Posterior cingulate gyrus (tissue), 11 donors: ENCODE measurements at regions not wholly inside any gene's neighbourhood (a gene's known extent, or its start where the extent isn't known, plus 50 kb on each side); places are given as distances from the start of the nearest gene placed in this dataset.
"Not testable (repeated sequence)": the region's sequence is repeated elsewhere in the genome, so short reads cannot be mapped to it uniquely, and the experiment has no call there.

ENCODE experiments used
- DNase-seq, 10 donors: peaks; one replicate each; pipeline versions ENCODE4 v3.0.0 to v3.0.0-alpha.2; 2020 to 2021; ENCODE audit warnings: mixed read lengths in 3 of 10
- intact Hi-C: fragments of 100-400 bp; cut with DNase I; formaldehyde crosslinking; loops from one replicate; pipeline ENCODE4 v1.15.1; 2023

GRCh38 chr1:115536279-115536816, 105.4 kb upstream of the VANGL1 start:
- DNase-seq: no peak
- intact Hi-C loops: no loop called here

- intact Hi-C loops: no loop called here
- DNase-seq: no peak
These were observed 107.7 kb upstream of the VANGL1 start for GRCh38 chr1:115534106-115534505.

GRCh38 chr1:115531631-115532264, 110.0 kb upstream of the VANGL1 start:
- no peak for DNase-seq

GRCh38 chr1:115530407-115530806, 111.4 kb upstream of the VANGL1 start:
- no peak for DNase-seq
- intact Hi-C loops: no loop called here

More at GRCh38 chr1:115531631-115532264, 110.0 kb upstream of the VANGL1 start:
- intact Hi-C loops: no loop called here

- intact Hi-C loops: no loop called here
- DNase-seq: no peak
These were observed 112.4 kb upstream of the VANGL1 start for GRCh38 chr1:115529216-115529897.

- DNase-seq, intact Hi-C loops: not testable (repeated sequence)
These were observed 113.4 kb upstream of the VANGL1 start for GRCh38 chr1:115528336-115528735.

- intact Hi-C loops: no loop called here
- no peak for DNase-seq
These were observed 114.0 kb upstream of the VANGL1 start for GRCh38 chr1:115527746-115528145.

- DNase-seq: no peak
These were observed 114.9 kb upstream of the VANGL1 start for GRCh38 chr1:115526900-115527299.

GRCh38 chr1:115524236-115524635, 117.5 kb upstream of the VANGL1 start:
- no peak for DNase-seq
- intact Hi-C loops: no loop called here

More at GRCh38 chr1:115526900-115527299, 114.9 kb upstream of the VANGL1 start:
- intact Hi-C loops: no loop called here

- intact Hi-C loops: no loop called here
- no peak for DNase-seq
These were observed 119.4 kb upstream of the VANGL1 start for GRCh38 chr1:115522386-115522785.

- intact Hi-C loops: no loop called here
- DNase-seq: no peak
These were observed 126.5 kb upstream of the VANGL1 start for GRCh38 chr1:115515270-115515669.

- DNase-seq, intact Hi-C loops: not testable (repeated sequence)
These were observed 131.5 kb upstream of the VANGL1 start for GRCh38 chr1:115510226-115510625.

- DNase-seq: no peak
- intact Hi-C loops: no loop called here
These were observed 133.9 kb upstream of the VANGL1 start for GRCh38 chr1:115507901-115508300.

GRCh38 chr1:115506924-115507589, 134.7 kb upstream of the VANGL1 start:
- intact Hi-C loops: no loop called here

GRCh38 chr1:115506518-115506917, 135.3 kb upstream of the VANGL1 start:
- DNase-seq: no peak
- intact Hi-C loops: no loop called here

More at GRCh38 chr1:115506924-115507589, 134.7 kb upstream of the VANGL1 start:
- no peak for DNase-seq

- intact Hi-C loops: no loop called here
- no peak for DNase-seq
These were observed 136.6 kb upstream of the VANGL1 start for GRCh38 chr1:115505148-115505571.

GRCh38 chr1:115502183-115502582, 139.6 kb upstream of the VANGL1 start:
- intact Hi-C loops, DNase-seq: not testable (repeated sequence)

- intact Hi-C loops: no loop called here
These were observed 140.3 kb upstream of the VANGL1 start for GRCh38 chr1:115501476-115501875.

GRCh38 chr1:115499253-115499652, 142.5 kb upstream of the VANGL1 start:
- DNase-seq: no peak
- intact Hi-C loops: no loop called here

More at GRCh38 chr1:115501476-115501875, 140.3 kb upstream of the VANGL1 start:
- DNase-seq: no peak

GRCh38 chr1:115496904-115497527, 144.8 kb upstream of the VANGL1 start:
- intact Hi-C loops: no loop called here
- DNase-seq: no peak

- no peak for DNase-seq
- intact Hi-C loops: no loop called here
These were observed 146.1 kb upstream of the VANGL1 start for GRCh38 chr1:115495625-115496024.
